T-cell (primary cell): ENCODE measurements at regions not wholly inside any gene's neighbourhood (a gene's known extent, or its start where the extent isn't known, plus 50 kb on each side); places are given as distances from the start of the nearest gene placed in this dataset.

Experiments
- ATAC-seq, 4 experiments: fragments of 200-7000 bp in 3 of 4; fragments of 150-1000 bp in 1 of 4; cut with Tn5 transposase; replicated peaks in 1 of 4; 1 replicate in 3 of 4; 2 replicates in 1 of 4; pipeline ENCODE4 v1.10.0; 2021; ENCODE audit warnings: moderate library complexity in 3 of 4, mild to moderate bottlenecking in 2 of 4, moderate number of reproducible peaks in 1 of 4
- CTCF ChIA-PET, 2 donors: fragments of 300-600 bp; sonication (Branson Sonifier 250); formaldehyde crosslinking; loops; one replicate each; lab custom pipeline; 2022; ENCODE audit warnings: antibody characterized with exemption in 2 of 2; lab: Charles Lee
- POLR2A ChIA-PET, 2 donors: fragments of 300-600 bp; sonication (Branson Sonifier 250); formaldehyde crosslinking; loops; one replicate each; lab custom pipeline; 2022; ENCODE audit warnings: antibody characterized with exemption in 2 of 2; lab: Charles Lee
- DNase-seq, 35 experiments: peaks; one replicate each; pipeline versions ENCODE4 v3.0.0 to v3.0.0-alpha.2; 2013 to 2023
- H3K27ac ChIP-seq: one replicate; pipeline ENCODE4 v1.5.1; 2013; ENCODE audit warnings: low read length
- H3K27me3 ChIP-seq, 2 experiments: replicated peaks in 1 of 2; 1 replicate in 1 of 2; 2 replicates in 1 of 2; pipeline versions ENCODE4 v1.6.1 to v1.7.0; 2013; ENCODE audit warnings: low read length in 1 of 2, mixed read lengths in 1 of 2; ENCODE audit not compliant: control insufficient read depth in 2 of 2, insufficient read depth in 2 of 2; ENCODE audit errors: extremely low read depth in 1 of 2
- H3K36me3 ChIP-seq, 2 donors: 1 replicate in 1 of 2; 2 replicates in 1 of 2; pipeline versions ENCODE4 v1.6.1 to v1.7.0; 2013; ENCODE audit warnings: low read length in 1 of 2; ENCODE audit not compliant: control insufficient read depth in 2 of 2, insufficient read depth in 1 of 2; ENCODE audit errors: extremely low read depth in 1 of 2
- H3K4me1 ChIP-seq, 2 experiments: 1 replicate in 1 of 2; 2 replicates in 1 of 2; pipeline versions ENCODE4 v1.6.1 to v1.7.0; 2013; ENCODE audit warnings: low read length in 2 of 2, mixed read lengths in 1 of 2; ENCODE audit not compliant: insufficient read depth in 2 of 2, control insufficient read depth in 1 of 2; ENCODE audit errors: extremely low read depth in 1 of 2
- H3K4me3 ChIP-seq, 2 donors: 1 replicate in 1 of 2; 2 replicates in 1 of 2; pipeline versions ENCODE4 v1.5.1 to v1.7.0; 2013; ENCODE audit warnings: mild to moderate bottlenecking in 2 of 2, low read length in 1 of 2, moderate library complexity in 1 of 2; ENCODE audit not compliant: control insufficient read depth in 1 of 2; ENCODE audit errors: extremely low read depth in 1 of 2
- H3K9me3 ChIP-seq: 2 replicates; pipeline ENCODE4 v1.7.0; 2013
- H3K27ac Mint-ChIP-seq, 2 donors: one replicate each; pipeline ENCODE4 v1.8.0; 2020 to 2021; ENCODE audit warnings: mild to moderate bottlenecking in 2 of 2, mixed read lengths in 2 of 2
- H3K27me3 Mint-ChIP-seq, 2 donors: one replicate each; pipeline ENCODE4 v1.8.0; 2021 to 2022; ENCODE audit warnings: mixed read lengths in 2 of 2
- H3K36me3 Mint-ChIP-seq: one replicate; pipeline ENCODE4 v1.8.0; 2021; ENCODE audit warnings: mixed read lengths
- H3K4me1 Mint-ChIP-seq, 3 donors: one replicate each; pipeline ENCODE4 v1.8.0; 2020 to 2022; ENCODE audit warnings: mixed read lengths in 3 of 3, mild to moderate bottlenecking in 1 of 3
- H3K4me3 Mint-ChIP-seq, 3 donors: one replicate each; pipeline ENCODE4 v1.8.0; 2020 to 2022; ENCODE audit warnings: mild to moderate bottlenecking in 3 of 3, mixed read lengths in 3 of 3, moderate library complexity in 3 of 3
- H3K9me3 Mint-ChIP-seq, 3 donors: one replicate each; pipeline ENCODE4 v1.8.0; 2020 to 2022; ENCODE audit warnings: mixed read lengths in 3 of 3
- WGBS: methylation state at CpG from one replicate; pipeline ENCODE4 v1.1.5; 2013; ENCODE audit warnings: missing lambda C conversion rate; ENCODE audit not compliant: insufficient coverage; 5-methylcytosine and 5-hydroxymethylcytosine counted together

- H3K27ac Mint-ChIP-seq = no peak overlapping the region
- Histone ChIP-seq H3K4me1 (no peaks in the 10 kb centered on the region), H3K36me3 (no peaks in the 10 kb centered on the region), H3K9me3 (no peaks in the 10 kb centered on the region), H3K4me3 (no peak overlapping the region), H3K27me3 (no peaks in the 10 kb centered on the region), H3K27ac (no peak overlapping the region)
- no peaks in the 10 kb centered on the region for H3K36me3 Mint-ChIP-seq
- H3K4me3 Mint-ChIP-seq = no peak overlapping the region
- CTCF ChIA-PET = no interaction called here
- WGBS = 100% methylated on average over 1 of the region's 6 CpGs
- ATAC-seq = no peak
- POLR2A ChIA-PET = no interaction called here
- no peaks in the 10 kb centered on the region for H3K27me3 Mint-ChIP-seq
- peaks cover 2 to 4% (median 3%) of the 10 kb centered on the region in 3 donors for H3K4me1 Mint-ChIP-seq
- H3K9me3 Mint-ChIP-seq = peaks cover 0 to 8% (median 0%) of the 10 kb centered on the region in 3 donors
- no peak for DNase-seq
Measured at GRCh38 chr12:76137606-76138005, 53.1 kb upstream of the NAP1L1 start.

GRCh38 chr12:76135456-76135855 is 51.0 kb upstream of the NAP1L1 start:
- POLR2A ChIA-PET = interaction anchor here (0.5 to 0.6 kb wide), 5 partner anchors 11 to 631 kb away, joined by 3 to 7 read pairs (median 5); no protein-coding TSS in a partner anchor
- H3K27ac ChIP-seq = no peak overlapping the region
- H3K27ac Mint-ChIP-seq = no peak overlapping the region
- no peak for DNase-seq
- no peaks in the 10 kb centered on the region for H3K4me1 Mint-ChIP-seq
- H3K9me3 Mint-ChIP-seq = peaks cover 0 to 8% (median 0%) of the 10 kb centered on the region in 3 donors
- H3K36me3 Mint-ChIP-seq = no peaks in the 10 kb centered on the region
- no peaks in the 10 kb centered on the region for H3K9me3 ChIP-seq
- no peaks in the 10 kb centered on the region for H3K27me3 ChIP-seq
- peaks cover 1 to 4% of the 10 kb centered on the region in 2 donors for H3K27me3 Mint-ChIP-seq
- CTCF ChIA-PET = interaction anchor here in 1 of 2 donors (0.6 to 1.2 kb wide), 3 partner anchors 18 to 453 kb away, joined by 3 to 4 read pairs (median 4); no protein-coding TSS in a partner anchor
- no peaks in the 10 kb centered on the region for H3K36me3 ChIP-seq
- no peak overlapping the region for H3K4me3 Mint-ChIP-seq
- H3K4me1 ChIP-seq = no peaks in the 10 kb centered on the region
- no peak overlapping the region for H3K4me3 ChIP-seq
- ATAC-seq = no peak
